HG03460 (cell line): ENCODE measurements at regions not wholly inside any gene's neighbourhood (a gene's known extent, or its start where the extent isn't known, plus 50 kb on each side); places are given as distances from the start of the nearest gene placed in this dataset.
"Not testable (repeated sequence)": the region's sequence is repeated elsewhere in the genome, so short reads cannot be mapped to it uniquely, and the experiment has no call there.

Source experiments
- ATAC-seq: cut with Tn5 transposase; IDR thresholded peaks from one replicate; pipeline ENCODE4 v1.9.1; 2021; ENCODE audit not compliant: unreplicated experiment

- ATAC-seq = no peak
Measured at GRCh38 chr6:103409475-103409874, 1450.2 kb downstream of the HACE1 start.

GRCh38 chr6:103405321-103405720 lies 1454.4 kb downstream of the HACE1 start:
- no peak for ATAC-seq

- ATAC-seq = no peak
Measured at GRCh38 chr6:103404799-103405198, 1454.9 kb downstream of the HACE1 start.

GRCh38 chr6:103396768-103397167 lies 1463.0 kb downstream of the HACE1 start:
- ATAC-seq = no peak

- ATAC-seq = no peak
Measured at GRCh38 chr6:103379272-103379671, 1480.4 kb downstream of the HACE1 start.

GRCh38 chr6:103367212-103367611 lies 1492.5 kb downstream of the HACE1 start:
- no peak for ATAC-seq

GRCh38 chr6:103356531-103356930 lies 1503.2 kb downstream of the HACE1 start:
- ATAC-seq = no peak

- ATAC-seq = no peak
Measured at GRCh38 chr6:103344554-103345163, 1515.1 kb downstream of the HACE1 start.

- ATAC-seq = no peak
Measured at GRCh38 chr6:103335412-103335811, 1524.3 kb downstream of the HACE1 start.

GRCh38 chr6:103326760-103327757 lies 1532.7 kb downstream of the HACE1 start:
- no peak for ATAC-seq

- ATAC-seq = no peak
Measured at GRCh38 chr6:103313432-103313831, 1546.3 kb downstream of the HACE1 start.

- not testable (repeated sequence) for ATAC-seq
Measured at GRCh38 chr6:103294376-103294775, 1565.3 kb downstream of the HACE1 start.

GRCh38 chr6:103284835-103285234 lies 1574.9 kb downstream of the HACE1 start:
- no peak for ATAC-seq

GRCh38 chr6:103280417-103280816 lies 1579.3 kb downstream of the HACE1 start:
- ATAC-seq = no peak

- no peak for ATAC-seq
Measured at GRCh38 chr6:103277936-103278335, 1581.8 kb downstream of the HACE1 start.

GRCh38 chr6:103273048-103273447 lies 1586.7 kb downstream of the HACE1 start:
- no peak for ATAC-seq

GRCh38 chr6:103269581-103269980 lies 1590.1 kb downstream of the HACE1 start:
- ATAC-seq = no peak

- ATAC-seq = no peak
Measured at GRCh38 chr6:103268335-103268734, 1591.4 kb downstream of the HACE1 start.

- ATAC-seq = no peak
Measured at GRCh38 chr6:103264020-103264419, 1595.7 kb downstream of the HACE1 start.

- ATAC-seq = no peak
Measured at GRCh38 chr6:103255132-103255531, 1604.6 kb downstream of the HACE1 start.

- ATAC-seq = no peak
Measured at GRCh38 chr6:103236923-103237322, 1622.8 kb downstream of the HACE1 start.

- no peak for ATAC-seq
Measured at GRCh38 chr6:103231181-103231580, 1628.5 kb downstream of the HACE1 start.
